ENCODE measurements at regions not wholly inside any gene's neighbourhood (a gene's known extent, or its start where the extent isn't known, plus 50 kb on each side); places are given as distances from the start of the nearest gene placed in this dataset.

DNA sequence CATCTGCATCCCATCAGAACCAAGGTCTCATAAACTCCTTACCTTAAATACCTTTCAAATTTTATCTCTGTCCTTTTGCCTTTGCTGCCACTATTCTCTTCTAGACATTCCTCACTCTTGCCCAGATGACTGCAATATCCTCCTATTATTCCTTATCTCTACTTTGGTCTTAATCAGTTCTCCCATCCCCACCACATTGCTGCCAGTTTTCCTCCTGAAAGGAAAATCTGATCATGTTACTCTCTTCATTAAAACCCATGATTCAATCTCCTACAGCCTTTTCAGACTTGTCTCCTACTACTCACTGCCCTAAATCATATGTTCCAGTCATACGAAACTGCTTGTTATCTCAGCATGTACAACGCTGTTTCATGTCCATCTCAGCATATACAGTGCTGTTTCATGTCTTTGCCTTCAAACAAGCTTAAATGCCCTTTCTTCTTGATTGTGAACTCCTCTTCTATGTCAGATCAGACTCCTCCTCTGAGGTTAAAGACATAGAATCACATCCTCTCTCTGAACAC, 152.6 kb upstream of the FST start:
- TF ChIP-seq, protein P1, sequence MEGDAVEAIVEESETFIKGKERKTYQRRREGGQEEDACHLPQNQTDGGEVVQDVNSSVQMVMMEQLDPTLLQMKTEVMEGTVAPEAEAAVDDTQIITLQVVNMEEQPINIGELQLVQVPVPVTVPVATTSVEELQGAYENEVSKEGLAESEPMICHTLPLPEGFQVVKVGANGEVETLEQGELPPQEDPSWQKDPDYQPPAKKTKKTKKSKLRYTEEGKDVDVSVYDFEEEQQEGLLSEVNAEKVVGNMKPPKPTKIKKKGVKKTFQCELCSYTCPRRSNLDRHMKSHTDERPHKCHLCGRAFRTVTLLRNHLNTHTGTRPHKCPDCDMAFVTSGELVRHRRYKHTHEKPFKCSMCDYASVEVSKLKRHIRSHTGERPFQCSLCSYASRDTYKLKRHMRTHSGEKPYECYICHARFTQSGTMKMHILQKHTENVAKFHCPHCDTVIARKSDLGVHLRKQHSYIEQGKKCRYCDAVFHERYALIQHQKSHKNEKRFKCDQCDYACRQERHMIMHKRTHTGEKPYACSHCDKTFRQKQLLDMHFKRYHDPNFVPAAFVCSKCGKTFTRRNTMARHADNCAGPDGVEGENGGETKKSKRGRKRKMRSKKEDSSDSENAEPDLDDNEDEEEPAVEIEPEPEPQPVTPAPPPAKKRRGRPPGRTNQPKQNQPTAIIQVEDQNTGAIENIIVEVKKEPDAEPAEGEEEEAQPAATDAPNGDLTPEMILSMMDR (optimal IDR thresholded peaks at IDR 0.05 in 1 of 3, IDR thresholded peaks at IDR 0.05 in 1 of 3, conservative IDR thresholded peaks at IDR 0.05 in 1 of 3; ENCODE audit: extremely low read depth in 1 of 3, insufficient read depth in 2 of 3, low read length in 3 of 3): no peak
- no peak for TF ChIP-seq EZH2 (IDR thresholded peaks at IDR 0.05; ENCODE audit: low read length)

Data from keratinocyte (primary cell).